Mucosa of descending colon (tissue), 3 donors: ENCODE measurements at regions not wholly inside any gene's neighbourhood (a gene's known extent, or its start where the extent isn't known, plus 50 kb on each side); places are given as distances from the start of the nearest gene placed in this dataset.

Experiments
- ATAC-seq: fragments of 200-7000 bp; cut with Tn5 transposase; one replicate; pipeline ENCODE4 v1.9.1; 2020; ENCODE audit warnings: mild to moderate bottlenecking, moderate library complexity
- DNase-seq, 3 donors: peaks; one replicate each; pipeline ENCODE4 v3.0.0-alpha.2; 2020
- H3K36me3 ChIP-seq: fragments of 200-600 bp; one replicate; pipeline ENCODE4 v1.8.0; 2021; ENCODE audit warnings: low read depth, mild to moderate bottlenecking
- H3K4me1 ChIP-seq: fragments of 200-600 bp; one replicate; pipeline ENCODE4 v1.8.0; 2021; ENCODE audit warnings: low read depth, mild to moderate bottlenecking
- H3K4me3 ChIP-seq: fragments of 200-600 bp; one replicate; pipeline ENCODE4 v1.8.0; 2021; ENCODE audit warnings: mild to moderate bottlenecking
- H3K9me3 ChIP-seq: fragments of 200-600 bp; one replicate; pipeline ENCODE4 v1.8.0; 2021; ENCODE audit warnings: mild to moderate bottlenecking
- intact Hi-C, 2 donors: fragments of 100-400 bp; cut with DNase I in 1 of 2; cut with micrococcal nuclease in 1 of 2; formaldehyde crosslinking; loops; one replicate each; pipeline versions ENCODE4 v1.11.0 to v1.11.1; 2022; cut with DNase I, micrococcal nuclease
- TF ChIP-seq, protein P1 (sequence below): fragments of 200-600 bp; IDR thresholded peaks from one replicate; pipeline ENCODE4 v1.8.0; 2022; ENCODE audit warnings: antibody characterized with exemption, mild to moderate bottlenecking
- donor health status: DM: no; HTN: no; CAD: no; lungs with moderate emphysema.
- donor health status: DM: no; HTN: no; CAD: no.
- donor health status: DM: no; HTN: yes; CAD: no.

GRCh38 chr9:78462611-78463010, 165.7 kb downstream of the PSAT1 start:
- Histone ChIP-seq H3K9me3 (peaks cover 5% of the 10 kb centered on the region), H3K4me3 (no peak overlapping the region), H3K4me1 (no peaks in the 10 kb centered on the region), H3K36me3 (no peaks in the 10 kb centered on the region)
- no peak for DNase-seq
- TF ChIP-seq, protein P1, sequence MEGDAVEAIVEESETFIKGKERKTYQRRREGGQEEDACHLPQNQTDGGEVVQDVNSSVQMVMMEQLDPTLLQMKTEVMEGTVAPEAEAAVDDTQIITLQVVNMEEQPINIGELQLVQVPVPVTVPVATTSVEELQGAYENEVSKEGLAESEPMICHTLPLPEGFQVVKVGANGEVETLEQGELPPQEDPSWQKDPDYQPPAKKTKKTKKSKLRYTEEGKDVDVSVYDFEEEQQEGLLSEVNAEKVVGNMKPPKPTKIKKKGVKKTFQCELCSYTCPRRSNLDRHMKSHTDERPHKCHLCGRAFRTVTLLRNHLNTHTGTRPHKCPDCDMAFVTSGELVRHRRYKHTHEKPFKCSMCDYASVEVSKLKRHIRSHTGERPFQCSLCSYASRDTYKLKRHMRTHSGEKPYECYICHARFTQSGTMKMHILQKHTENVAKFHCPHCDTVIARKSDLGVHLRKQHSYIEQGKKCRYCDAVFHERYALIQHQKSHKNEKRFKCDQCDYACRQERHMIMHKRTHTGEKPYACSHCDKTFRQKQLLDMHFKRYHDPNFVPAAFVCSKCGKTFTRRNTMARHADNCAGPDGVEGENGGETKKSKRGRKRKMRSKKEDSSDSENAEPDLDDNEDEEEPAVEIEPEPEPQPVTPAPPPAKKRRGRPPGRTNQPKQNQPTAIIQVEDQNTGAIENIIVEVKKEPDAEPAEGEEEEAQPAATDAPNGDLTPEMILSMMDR, result no peak
- intact Hi-C loops, result no loop called here
- ATAC-seq, result no peak

DNA sequence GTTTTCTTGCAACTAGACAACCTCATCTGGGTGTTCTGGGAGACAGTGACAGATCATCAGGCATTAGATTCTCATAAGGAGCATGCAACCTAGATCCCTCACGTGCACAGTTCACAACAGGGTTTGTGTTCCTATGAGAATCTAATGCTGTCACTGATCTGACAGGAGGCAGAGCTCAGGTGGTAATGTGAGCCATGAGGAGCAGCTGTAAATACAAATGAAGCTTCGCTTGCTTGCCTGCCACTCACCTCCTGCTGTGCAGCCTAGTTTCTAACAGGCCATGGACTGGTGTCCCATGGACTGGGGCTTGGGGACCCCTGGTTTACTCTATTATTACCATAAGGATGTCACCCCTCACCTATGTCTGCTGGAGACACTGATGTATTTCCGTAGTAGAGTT, 166.8 kb downstream of the PSAT1 start:
- intact Hi-C loops, result no loop called here
- Histone ChIP-seq H3K4me3 (no peak overlapping the region), H3K4me1 (no peaks in the 10 kb centered on the region), H3K36me3 (no peaks in the 10 kb centered on the region), H3K9me3 (peaks cover 5% of the 10 kb centered on the region)
- DNase-seq, result no peak
- ATAC-seq, result no peak
- TF ChIP-seq, protein P1, result no peak

- TF ChIP-seq, protein P1, result no peak
- H3K4me1 ChIP-seq, result no peaks in the 10 kb centered on the region
- DNase-seq (no peak), ATAC-seq (no peak)
- H3K9me3 ChIP-seq, result no peaks in the 10 kb centered on the region
- intact Hi-C loops, result no loop called here
- no peaks in the 10 kb centered on the region for H3K36me3 ChIP-seq
- H3K4me3 ChIP-seq, result no peak overlapping the region
These were observed 171.3 kb downstream of the PSAT1 start for GRCh38 chr9:78468231-78468630.

GRCh38 chr9:78468974-78469576, 172.2 kb downstream of the PSAT1 start:
- DNase-seq (no peak), ATAC-seq (no peak)
- Histone ChIP-seq H3K9me3 (no peaks in the 10 kb centered on the region), H3K36me3 (no peaks in the 10 kb centered on the region), H3K4me1 (no peaks in the 10 kb centered on the region), H3K4me3 (no peak overlapping the region)
- TF ChIP-seq, protein P1, result no peak
- intact Hi-C loops, result no loop called here

DNA sequence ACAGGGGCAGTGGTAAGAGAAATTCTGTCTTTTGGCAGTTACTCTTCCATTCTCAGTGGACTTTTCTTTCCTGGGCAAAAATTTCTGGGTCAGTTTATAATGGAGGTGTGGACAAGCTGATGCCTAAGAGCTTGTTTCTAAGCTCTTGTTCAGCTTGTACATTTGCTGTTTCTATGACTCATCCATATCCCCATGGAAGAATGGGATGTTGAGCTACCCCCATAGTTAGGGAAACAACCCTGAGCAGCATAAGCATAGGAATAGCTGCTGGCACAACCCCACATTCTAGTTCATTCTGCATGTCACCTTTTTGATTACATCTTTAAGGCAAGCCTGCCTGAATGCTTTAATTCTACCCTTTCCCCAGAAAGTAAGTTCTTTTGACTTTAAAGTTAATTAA, 173.3 kb downstream of the PSAT1 start:
- TF ChIP-seq, protein P1, result no peak
- Histone ChIP-seq H3K4me3 (no peak overlapping the region), H3K9me3 (no peaks in the 10 kb centered on the region), H3K4me1 (no peaks in the 10 kb centered on the region), H3K36me3 (no peaks in the 10 kb centered on the region)
- no peak for ATAC-seq
- no peak for DNase-seq
- intact Hi-C loops, result no loop called here

- intact Hi-C loops, result no loop called here
- ATAC-seq (no peak), DNase-seq (no peak)
- Histone ChIP-seq H3K36me3 (no peaks in the 10 kb centered on the region), H3K4me1 (no peaks in the 10 kb centered on the region), H3K9me3 (no peaks in the 10 kb centered on the region), H3K4me3 (no peak overlapping the region)
- TF ChIP-seq, protein P1, result no peak
These were observed 173.8 kb downstream of the PSAT1 start for GRCh38 chr9:78470741-78471140.
